Bronchial epithelial cell (primary cell): ENCODE measurements at regions not wholly inside any gene's neighbourhood (a gene's known extent, or its start where the extent isn't known, plus 50 kb on each side); places are given as distances from the start of the nearest gene placed in this dataset.

Source experiments
- DNase-seq: peaks from one replicate; pipeline ENCODE4 v3.0.0-alpha.2; 2010; ENCODE audit warnings: low read depth
- FAIRE-seq: peaks from 2 replicates; lab custom pipeline; 2011; peaks lifted over from hg19 to GRCh38; lab: Jason Lieb, UNC
- H3K27me3 ChIP-seq: 2 replicates; pipeline ENCODE4 v1.5.1; 2011; ENCODE audit warnings: low read length; ENCODE audit not compliant: control insufficient read depth, insufficient read depth
- H3K36me3 ChIP-seq: 2 replicates; pipeline ENCODE4 v1.5.1; 2011; ENCODE audit warnings: low read length; ENCODE audit not compliant: control insufficient read depth, insufficient read depth
- H3K4me3 ChIP-seq: 2 replicates; pipeline ENCODE4 v1.5.1; 2011; ENCODE audit warnings: mild to moderate bottlenecking, low read depth, low read length, control low read depth
- CTCF ChIP-seq: IDR thresholded peaks from 2 replicates; pipeline ENCODE4 v1.5.1; 2011; ENCODE audit warnings: mild to moderate bottlenecking, moderate library complexity, low read length, control low read depth, inconsistent platforms; ENCODE audit not compliant: insufficient read depth, severe bottlenecking

DNA sequence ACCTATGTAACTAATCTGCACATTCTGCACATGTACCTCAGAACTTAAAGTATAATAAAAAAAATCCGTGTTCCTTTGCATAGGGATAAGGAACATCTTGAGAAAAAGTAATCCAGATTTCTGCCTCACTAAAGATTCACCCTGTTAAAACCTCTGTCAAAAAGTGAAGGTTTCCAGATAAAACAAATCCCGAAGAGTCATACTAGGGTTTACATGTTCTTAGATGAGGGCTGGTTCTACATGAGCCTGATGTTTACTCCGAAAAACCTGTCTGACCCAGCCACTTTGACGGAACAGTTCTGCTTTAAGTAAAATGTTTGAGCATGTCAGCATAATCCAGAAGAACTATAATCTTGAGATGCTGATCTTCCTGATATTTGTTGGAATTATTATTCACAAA, 515.6 kb upstream of the SLC8A1 start:
- TF ChIP-seq CTCF = no peak
- DNase-seq (no peak), FAIRE-seq (no peak)
- Histone ChIP-seq H3K27me3 (peaks cover 1% of the 10 kb centered on the region), H3K36me3 (no peaks in the 10 kb centered on the region), H3K4me3 (no peak overlapping the region)

DNA sequence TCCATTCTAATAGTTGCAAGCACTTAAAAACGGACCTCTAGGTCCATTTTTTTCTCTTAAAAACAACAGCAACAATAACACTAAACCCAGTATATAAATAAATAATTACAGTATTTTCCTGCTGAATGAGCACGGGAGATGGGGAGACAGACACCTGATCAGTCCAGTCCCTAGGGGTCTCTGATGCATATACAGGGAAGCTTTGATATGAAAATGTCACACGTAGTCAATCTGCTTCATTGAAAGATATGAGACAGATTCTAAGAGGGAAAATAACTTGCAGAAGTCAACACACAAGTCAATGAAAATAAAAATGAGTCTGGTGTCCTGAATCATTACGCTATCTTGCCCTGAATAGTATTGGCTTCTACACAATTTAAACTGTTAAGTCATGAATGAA, 523.3 kb upstream of the SLC8A1 start:
- TF ChIP-seq CTCF = no peak
- no peak overlapping the region for H3K4me3 ChIP-seq
- FAIRE-seq (no peak), DNase-seq (no peak)
- no peaks in the 10 kb centered on the region for H3K36me3 ChIP-seq
- peaks cover 1% of the 10 kb centered on the region for H3K27me3 ChIP-seq

DNA sequence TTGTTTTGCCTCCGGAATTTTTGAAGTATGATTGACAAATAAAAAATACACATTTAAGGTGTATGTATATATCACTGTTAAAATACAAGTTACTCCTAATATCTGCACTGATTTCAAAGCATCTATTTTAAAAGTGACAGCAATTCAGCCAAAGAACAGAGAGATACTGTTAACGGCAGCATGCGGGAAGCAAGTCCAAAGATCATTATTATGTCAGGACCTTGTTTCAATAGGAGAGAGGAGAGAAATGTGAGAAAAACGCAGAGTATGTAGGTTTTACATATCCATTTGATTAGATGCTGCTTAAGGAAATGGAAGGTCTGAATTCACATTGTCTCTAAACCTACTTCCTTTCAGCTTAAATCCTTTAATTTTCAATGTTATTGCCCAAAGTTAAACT, 545.5 kb upstream of the SLC8A1 start:
- FAIRE-seq = no peak
- DNase-seq = no peak
- H3K4me3 ChIP-seq = no peak overlapping the region
- TF ChIP-seq CTCF = no peak
- H3K27me3 ChIP-seq = no peaks in the 10 kb centered on the region
- H3K36me3 ChIP-seq = no peaks in the 10 kb centered on the region

GRCh38 chr2:41000374-41000773, 548.5 kb upstream of the SLC8A1 start:
- FAIRE-seq (no peak), DNase-seq (no peak)
- no peak overlapping the region for H3K4me3 ChIP-seq
- TF ChIP-seq CTCF = no peak
- H3K36me3 ChIP-seq = no peaks in the 10 kb centered on the region
- no peaks in the 10 kb centered on the region for H3K27me3 ChIP-seq

- H3K36me3 ChIP-seq = no peaks in the 10 kb centered on the region
- H3K4me3 ChIP-seq = no peak overlapping the region
- no peaks in the 10 kb centered on the region for H3K27me3 ChIP-seq
- TF ChIP-seq CTCF = no peak
- DNase-seq = no peak
- FAIRE-seq = no peak
These were observed 549.0 kb upstream of the SLC8A1 start for GRCh38 chr2:41000906-41001305.

- DNase-seq (no peak), FAIRE-seq (no peak)
- H3K27me3 ChIP-seq = no peaks in the 10 kb centered on the region
- no peaks in the 10 kb centered on the region for H3K36me3 ChIP-seq
- no peak overlapping the region for H3K4me3 ChIP-seq
- TF ChIP-seq CTCF = no peak
These were observed 552.8 kb upstream of the SLC8A1 start for GRCh38 chr2:41004700-41005099.
